Caco-2 (cell line): ENCODE measurements at regions not wholly inside any gene's neighbourhood (a gene's known extent, or its start where the extent isn't known, plus 50 kb on each side); places are given as distances from the start of the nearest gene placed in this dataset.

Experiments
- BruUV-seq: library from RNA; stranded (reverse); fragments of 400-500 nt; replicated peaks from 2 replicates; lab custom pipeline; 2021; lab: Mats Ljungman, UMichigan
- CTCF ChIA-PET: fragments of 300-600 bp; sonication (Branson Sonifier 250); formaldehyde crosslinking; loops from one replicate; lab custom pipeline; 2022; ENCODE audit warnings: antibody characterized with exemption; lab: Charles Lee
- POLR2A ChIA-PET: fragments of 300-600 bp; sonication (Branson Sonifier 250); formaldehyde crosslinking; loops from one replicate; lab custom pipeline; 2022; ENCODE audit warnings: antibody characterized with exemption; lab: Charles Lee
- DNase-seq, 2 experiments: peaks; one replicate each; pipeline versions ENCODE4 v3.0.0 to v3.0.0-alpha.2; 2020 to 2022
- H3K27me3 ChIP-seq: replicated peaks from 2 replicates; pipeline ENCODE4 v1.6.0; 2011; ENCODE audit warnings: low read length; ENCODE audit not compliant: control insufficient read depth, insufficient read depth
- H3K36me3 ChIP-seq: 2 replicates; pipeline ENCODE4 v1.5.1; 2011; ENCODE audit warnings: low read length; ENCODE audit not compliant: control insufficient read depth, insufficient read depth
- H3K4me1 ChIP-seq: fragments of 250-450 bp; sonication (Bioruptor Pico); 2 replicates; pipeline ENCODE4 v1.5.1; 2020; ENCODE audit warnings: mild to moderate bottlenecking
- H3K4me3 ChIP-seq: 2 replicates; pipeline ENCODE4 v1.5.1; 2011; ENCODE audit warnings: low read depth, mild to moderate bottlenecking, control low read depth, low read length
- H3K9me3 ChIP-seq: fragments of 250-450 bp; sonication (Bioruptor Pico); 2 replicates; pipeline ENCODE4 v1.5.1; 2020; ENCODE audit warnings: mild to moderate bottlenecking, moderate library complexity
- H3K27ac Mint-ChIP-seq: one replicate; pipeline ENCODE4 v1.8.0; 2022; ENCODE audit warnings: mixed read lengths; ENCODE audit not compliant: unreplicated experiment
- H3K27me3 Mint-ChIP-seq: one replicate; pipeline ENCODE4 v1.8.0; 2022; ENCODE audit warnings: mixed read lengths; ENCODE audit not compliant: insufficient read depth, unreplicated experiment
- H3K36me3 Mint-ChIP-seq: one replicate; pipeline ENCODE4 v1.8.0; 2022; ENCODE audit warnings: mild to moderate bottlenecking, mixed read lengths; ENCODE audit not compliant: insufficient read depth, unreplicated experiment
- H3K4me1 Mint-ChIP-seq: one replicate; pipeline ENCODE4 v1.8.0; 2022; ENCODE audit warnings: low read depth, mixed read lengths; ENCODE audit not compliant: unreplicated experiment
- H3K4me3 Mint-ChIP-seq: one replicate; pipeline ENCODE4 v1.8.0; 2022; ENCODE audit warnings: mild to moderate bottlenecking, moderate library complexity, mixed read lengths; ENCODE audit not compliant: unreplicated experiment
- H3K9me3 Mint-ChIP-seq: one replicate; pipeline ENCODE4 v1.8.0; 2022; ENCODE audit warnings: mixed read lengths; ENCODE audit not compliant: unreplicated experiment
- CTCF ChIP-seq, 2 experiments: fragments of 200-600 bp in 1 of 2; IDR thresholded peaks; 1 replicate in 1 of 2; 2 replicates in 1 of 2; pipeline versions ENCODE4 v1.5.1 to v1.8.0; 2011 to 2022; ENCODE audit warnings: antibody characterized with exemption in 1 of 2, control low read depth in 1 of 2, inconsistent platforms in 1 of 2, low read depth in 1 of 2, low read length in 1 of 2, mild to moderate bottlenecking in 1 of 2, moderate library complexity in 1 of 2; ENCODE audit not compliant: insufficient read depth in 1 of 2, severe bottlenecking in 1 of 2, unreplicated experiment in 1 of 2
- intact Hi-C: fragments of 100-400 bp; cut with micrococcal nuclease; formaldehyde crosslinking; loops from one replicate; pipeline ENCODE4 v1.10.0; 2022; ENCODE audit not compliant: unreplicated experiment

GRCh38 chr10:78313636-78314035, 280.0 kb downstream of the RPS24 start:
- Histone ChIP-seq H3K27me3 (no peaks in the 10 kb centered on the region), H3K36me3 (no peaks in the 10 kb centered on the region), H3K9me3 (no peaks in the 10 kb centered on the region), H3K4me3 (no peak overlapping the region), H3K4me1 (no peaks in the 10 kb centered on the region)
- Mint-ChIP-seq H3K9me3 (no peaks in the 10 kb centered on the region), H3K4me1 (peaks cover 6% of the 10 kb centered on the region), H3K4me3 (no peak overlapping the region), H3K36me3 (no peaks in the 10 kb centered on the region), H3K27ac (no peak overlapping the region), H3K27me3 (peaks cover 5% of the 10 kb centered on the region)
- TF ChIP-seq CTCF (IDR thresholded peaks at IDR 0.05; ENCODE audit: insufficient read depth in 1 of 2, low read depth in 1 of 2, low read length in 1 of 2, severe bottlenecking in 1 of 2, unreplicated experiment in 1 of 2) = no peak
- intact Hi-C loops = no loop called here
- BruUV-seq = no TSS peak
- POLR2A ChIA-PET = no interaction called here
- CTCF ChIA-PET = no interaction called here
- DNase-seq = no peak

GRCh38 chr10:78314651-78315050, 281.0 kb downstream of the RPS24 start:
- no peaks in the 10 kb centered on the region for H3K36me3 ChIP-seq
- no peak overlapping the region for H3K4me3 ChIP-seq
- TF ChIP-seq CTCF (IDR thresholded peaks at IDR 0.05; ENCODE audit: insufficient read depth in 1 of 2, low read depth in 1 of 2, low read length in 1 of 2, severe bottlenecking in 1 of 2, unreplicated experiment in 1 of 2) = no peak
- no peaks in the 10 kb centered on the region for H3K27me3 ChIP-seq
- peaks cover under 1% of the 10 kb centered on the region for H3K27me3 Mint-ChIP-seq
- CTCF ChIA-PET = no interaction called here
- H3K4me1 Mint-ChIP-seq = peaks cover 6% of the 10 kb centered on the region
- intact Hi-C loops = no loop called here
- no peaks in the 10 kb centered on the region for H3K36me3 Mint-ChIP-seq
- no peak for DNase-seq
- H3K4me3 Mint-ChIP-seq = no peak overlapping the region
- POLR2A ChIA-PET = no interaction called here
- H3K27ac Mint-ChIP-seq = no peak overlapping the region
- H3K4me1 ChIP-seq = no peaks in the 10 kb centered on the region
- no TSS peak for BruUV-seq
- H3K9me3 ChIP-seq = no peaks in the 10 kb centered on the region
- H3K9me3 Mint-ChIP-seq = no peaks in the 10 kb centered on the region

GRCh38 chr10:78316451-78316931, 282.8 kb downstream of the RPS24 start:
- Histone ChIP-seq H3K27me3 (no peaks in the 10 kb centered on the region), H3K4me1 (no peaks in the 10 kb centered on the region), H3K36me3 (no peaks in the 10 kb centered on the region), H3K4me3 (no peak overlapping the region), H3K9me3 (no peaks in the 10 kb centered on the region)
- ChIA-PET CTCF (interaction anchor here (0.6 kb wide), 1 partner anchor 751 kb away, joined by 3 read pairs; no protein-coding TSS in a partner anchor), POLR2A (interaction anchor here (0.5 kb wide), 1 partner anchor 657 kb away, joined by 8 read pairs; no protein-coding TSS in a partner anchor)
- H3K27ac Mint-ChIP-seq = no peak overlapping the region
- no TSS peak for BruUV-seq
- intact Hi-C loops = no loop called here
- no peaks in the 10 kb centered on the region for H3K9me3 Mint-ChIP-seq
- no peak for TF ChIP-seq CTCF (IDR thresholded peaks at IDR 0.05; ENCODE audit: insufficient read depth in 1 of 2, low read depth in 1 of 2, low read length in 1 of 2, severe bottlenecking in 1 of 2, unreplicated experiment in 1 of 2)
- no peaks in the 10 kb centered on the region for H3K36me3 Mint-ChIP-seq
- H3K4me3 Mint-ChIP-seq = no peak overlapping the region
- no peak for DNase-seq
- H3K27me3 Mint-ChIP-seq = no peaks in the 10 kb centered on the region
- peaks cover 6% of the 10 kb centered on the region for H3K4me1 Mint-ChIP-seq
